NCI-H510A (cell line): ENCODE measurements at regions not wholly inside any gene's neighbourhood (a gene's known extent, or its start where the extent isn't known, plus 50 kb on each side); places are given as distances from the start of the nearest gene placed in this dataset.
"Not testable (repeated sequence)": the region's sequence is repeated elsewhere in the genome, so short reads cannot be mapped to it uniquely, and the experiment has no call there.

ENCODE experiments used
- DNase-seq: peaks from one replicate; lab custom pipeline; 2025; lab: John Stamatoyannopoulos, UW

- DNase-seq = not testable (repeated sequence)
These were observed 60.6 kb upstream of the DCN start for GRCh38 chr12:91243177-91243576.

- DNase-seq = no peak
These were observed 59.1 kb upstream of the DCN start for GRCh38 chr12:91241756-91242155.

GRCh38 chr12:91240386-91241095, 57.9 kb upstream of the DCN start:
- DNase-seq = no peak

GRCh38 chr12:91239481-91239880, 56.9 kb upstream of the DCN start:
- DNase-seq = no peak
